ENCODE measurements at regions not wholly inside any gene's neighbourhood (a gene's known extent, or its start where the extent isn't known, plus 50 kb on each side); places are given as distances from the start of the nearest gene placed in this dataset.

DNA sequence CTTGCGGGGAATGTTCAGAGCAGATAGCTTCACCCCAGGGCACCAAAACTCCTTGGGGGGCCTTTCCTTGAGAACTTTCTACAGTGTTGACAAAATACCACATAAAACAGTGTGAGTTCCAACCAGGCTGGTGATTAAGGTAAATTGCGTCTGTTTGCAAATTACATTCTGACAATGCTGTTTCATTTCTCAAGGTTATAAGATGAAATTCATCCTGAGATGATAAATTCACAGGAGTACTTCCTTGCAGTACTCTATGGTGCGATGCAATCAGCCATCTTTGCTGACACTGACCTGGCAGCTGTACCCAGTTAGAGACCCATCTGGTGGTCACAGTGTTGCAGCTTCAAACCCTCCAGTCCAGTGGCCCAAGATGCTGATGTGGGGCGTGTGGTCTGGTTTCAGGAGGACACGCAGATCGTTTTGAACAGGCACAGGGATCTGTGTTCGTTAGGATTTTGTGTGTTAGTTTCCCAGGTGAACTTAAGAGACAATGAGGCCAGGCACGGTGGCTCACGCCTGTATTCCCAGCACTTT is 99.5 kb upstream of the SLC66A3 start:
- no peaks in the 10 kb centered on the region for H3K4me1 ChIP-seq
- no peak overlapping the region for H3K4me3 ChIP-seq
- WGBS, 5 donors = 86 to 96% (median 93%) methylated on average over 9 of the region's 9 CpGs
- intact Hi-C loops (cut with DNase I; ENCODE audit: low total_unique reads) = no loop called here
- DNase-seq = no peak
- peaks cover 0 to 9% (median 0%) of the 10 kb centered on the region in 7 donors for H3K27me3 ChIP-seq (replicated peaks in 1 of 7)
- H3K27ac ChIP-seq = no peak overlapping the region
- no peaks in the 10 kb centered on the region for H3K36me3 ChIP-seq
- TF ChIP-seq, protein P1, sequence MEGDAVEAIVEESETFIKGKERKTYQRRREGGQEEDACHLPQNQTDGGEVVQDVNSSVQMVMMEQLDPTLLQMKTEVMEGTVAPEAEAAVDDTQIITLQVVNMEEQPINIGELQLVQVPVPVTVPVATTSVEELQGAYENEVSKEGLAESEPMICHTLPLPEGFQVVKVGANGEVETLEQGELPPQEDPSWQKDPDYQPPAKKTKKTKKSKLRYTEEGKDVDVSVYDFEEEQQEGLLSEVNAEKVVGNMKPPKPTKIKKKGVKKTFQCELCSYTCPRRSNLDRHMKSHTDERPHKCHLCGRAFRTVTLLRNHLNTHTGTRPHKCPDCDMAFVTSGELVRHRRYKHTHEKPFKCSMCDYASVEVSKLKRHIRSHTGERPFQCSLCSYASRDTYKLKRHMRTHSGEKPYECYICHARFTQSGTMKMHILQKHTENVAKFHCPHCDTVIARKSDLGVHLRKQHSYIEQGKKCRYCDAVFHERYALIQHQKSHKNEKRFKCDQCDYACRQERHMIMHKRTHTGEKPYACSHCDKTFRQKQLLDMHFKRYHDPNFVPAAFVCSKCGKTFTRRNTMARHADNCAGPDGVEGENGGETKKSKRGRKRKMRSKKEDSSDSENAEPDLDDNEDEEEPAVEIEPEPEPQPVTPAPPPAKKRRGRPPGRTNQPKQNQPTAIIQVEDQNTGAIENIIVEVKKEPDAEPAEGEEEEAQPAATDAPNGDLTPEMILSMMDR (IDR thresholded peaks at IDR 0.05 in 8 of 11, conservative IDR thresholded peaks at IDR 0.05 in 3 of 11) = no peak
- TF ChIP-seq POLR2AphosphoS5 (IDR thresholded peaks at IDR 0.05) (no peak), POLR2A (IDR thresholded peaks at IDR 0.05) (no peak)
- peaks cover 4 to 17% (median 12%) of the 10 kb centered on the region in 8 donors for H3K9me3 ChIP-seq

DNA sequence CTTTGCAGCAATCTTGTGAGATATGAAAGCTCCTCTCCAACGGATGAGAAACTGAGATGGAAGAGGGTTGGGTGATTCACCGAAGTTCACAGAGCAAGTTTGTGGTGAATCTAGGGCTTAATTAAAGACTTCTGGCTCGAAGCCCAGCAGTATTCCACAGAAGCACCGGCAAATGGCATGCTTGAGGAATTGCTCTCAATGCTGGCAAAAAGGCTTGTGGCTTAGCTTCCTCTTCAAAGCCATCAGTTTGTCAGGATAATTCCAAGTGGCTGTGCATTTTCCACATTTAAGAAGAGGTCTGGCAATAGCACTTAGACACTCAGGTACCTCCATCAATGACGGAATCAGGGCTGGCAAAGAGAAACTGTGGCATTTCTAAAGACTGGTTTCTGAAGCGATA is 98.7 kb upstream of the SLC66A3 start:
- intact Hi-C loops (cut with DNase I; ENCODE audit: low total_unique reads) = no loop called here

DNA sequence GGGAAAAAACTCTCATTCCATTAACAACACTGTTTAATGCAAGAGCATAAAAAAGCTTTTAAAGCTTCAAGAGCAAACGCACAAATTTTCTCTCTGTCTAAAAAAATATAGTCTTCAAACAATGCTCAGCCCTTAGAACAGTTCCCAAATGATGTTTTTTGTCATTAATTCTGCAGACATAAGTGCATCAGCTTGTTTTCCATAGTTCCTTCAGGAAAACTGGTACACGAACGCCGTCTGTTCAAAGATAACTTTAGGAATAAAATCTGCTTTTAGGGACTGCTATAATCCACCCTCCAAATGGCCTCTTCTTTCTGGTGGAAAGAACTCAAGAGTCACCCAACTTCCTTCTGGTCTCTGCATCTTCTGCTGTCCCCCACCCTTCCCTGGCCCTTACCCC is 98.2 kb upstream of the SLC66A3 start:
- H3K9me3 ChIP-seq = peaks cover 9 to 30% (median 25%) of the 10 kb centered on the region in 8 donors
- H3K36me3 ChIP-seq = no peaks in the 10 kb centered on the region
- no peaks in the 10 kb centered on the region for H3K4me1 ChIP-seq
- TF ChIP-seq POLR2A (IDR thresholded peaks at IDR 0.05) (no peak), POLR2AphosphoS5 (IDR thresholded peaks at IDR 0.05) (no peak)
- TF ChIP-seq, protein P1 (IDR thresholded peaks at IDR 0.05 in 8 of 11, conservative IDR thresholded peaks at IDR 0.05 in 3 of 11) = no peak
- intact Hi-C loops (cut with DNase I; ENCODE audit: low total_unique reads) = no loop called here
- no peak for DNase-seq
- WGBS, 5 donors = 81 to 90% (median 87%) methylated on average over 4 of the region's 4 CpGs
- H3K27ac ChIP-seq = no peak overlapping the region
- H3K27me3 ChIP-seq (replicated peaks in 1 of 7) = peaks cover 0 to 9% (median 0%) of the 10 kb centered on the region in 7 donors
- H3K4me3 ChIP-seq = no peak overlapping the region

More for the DNA sequence above, 98.7 kb upstream of the SLC66A3 start:
- DNase-seq = no peak
- no peak for TF ChIP-seq POLR2AphosphoS5 (IDR thresholded peaks at IDR 0.05)
- TF ChIP-seq, protein P1 (IDR thresholded peaks at IDR 0.05 in 8 of 11, conservative IDR thresholded peaks at IDR 0.05 in 3 of 11) = no peak
- no peak for TF ChIP-seq POLR2A (IDR thresholded peaks at IDR 0.05)
- Histone ChIP-seq H3K27me3 (replicated peaks in 1 of 7) (peaks cover 0 to 9% (median 0%) of the 10 kb centered on the region in 7 donors), H3K9me3 (peaks cover 9 to 26% (median 21%) of the 10 kb centered on the region in 8 donors), H3K27ac (no peak overlapping the region), H3K4me3 (no peak overlapping the region), H3K4me1 (no peaks in the 10 kb centered on the region), H3K36me3 (no peaks in the 10 kb centered on the region)
- WGBS, 5 donors = 63 to 86% (median 75%) methylated on average over 6 of the region's 6 CpGs

DNA sequence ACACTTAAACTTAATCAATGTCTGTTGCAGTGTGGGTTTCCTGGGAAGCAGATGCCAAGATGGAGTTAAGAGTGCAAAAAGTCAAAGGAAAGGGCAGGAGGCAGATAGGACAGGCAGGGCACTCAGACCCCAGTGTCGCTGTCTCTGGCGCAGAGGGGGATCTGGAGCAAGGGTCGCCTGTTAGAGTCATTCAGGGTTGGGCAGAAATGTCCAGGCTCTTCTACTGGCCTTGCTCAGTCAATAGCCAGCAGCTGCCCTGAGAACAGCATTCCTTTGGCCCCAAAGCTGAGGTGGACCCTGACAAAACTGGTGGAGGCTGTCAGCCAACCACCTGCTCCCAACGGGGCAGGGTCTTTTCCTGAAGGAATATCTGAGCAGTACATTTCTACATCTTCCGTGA is 97.1 kb upstream of the SLC66A3 start:
- H3K27ac ChIP-seq = no peak overlapping the region
- TF ChIP-seq, protein P1 (IDR thresholded peaks at IDR 0.05 in 8 of 11, conservative IDR thresholded peaks at IDR 0.05 in 3 of 11) = no peak
- TF ChIP-seq POLR2AphosphoS5 (IDR thresholded peaks at IDR 0.05) (no peak), POLR2A (IDR thresholded peaks at IDR 0.05) (no peak)

More for the DNA sequence above, 97.1 kb upstream of the SLC66A3 start:
- DNase-seq = no peak
- 82 to 90% (median 85%) methylated on average over 5 of the region's 5 CpGs for WGBS, 5 donors
- peaks cover 0 to 8% (median 0%) of the 10 kb centered on the region in 7 donors for H3K27me3 ChIP-seq (replicated peaks in 1 of 7)
- H3K9me3 ChIP-seq = peaks cover 9 to 41% (median 29%) of the 10 kb centered on the region in 8 donors
- no peaks in the 10 kb centered on the region for H3K36me3 ChIP-seq
- intact Hi-C loops (cut with DNase I; ENCODE audit: low total_unique reads) = no loop called here
- H3K4me1 ChIP-seq = no peaks in the 10 kb centered on the region
- H3K4me3 ChIP-seq = no peak overlapping the region
